ENCODE measurements at regions not wholly inside any gene's neighbourhood (a gene's known extent, or its start where the extent isn't known, plus 50 kb on each side); places are given as distances from the start of the nearest gene placed in this dataset.

GRCh38 chr4:81904121-81904520, 432.4 kb upstream of the RASGEF1B start:
- no peak for TF ChIP-seq POLR2AphosphoS5 (IDR thresholded peaks at IDR 0.05; ENCODE audit: low read depth, low read length)
- no peak for TF ChIP-seq TAF1 (IDR thresholded peaks at IDR 0.05; ENCODE audit: borderline replicate concordance, insufficient read depth, low read length)
- TF ChIP-seq REST (IDR thresholded peaks at IDR 0.05; ENCODE audit: insufficient read depth in 1 of 2, low read depth in 2 of 2, low read length in 2 of 2) = no peak
